ENCODE measurements at regions not wholly inside any gene's neighbourhood (a gene's known extent, or its start where the extent isn't known, plus 50 kb on each side); places are given as distances from the start of the nearest gene placed in this dataset.
"Not testable (repeated sequence)": the region's sequence is repeated elsewhere in the genome, so short reads cannot be mapped to it uniquely, and the experiment has no call there.

DNA sequence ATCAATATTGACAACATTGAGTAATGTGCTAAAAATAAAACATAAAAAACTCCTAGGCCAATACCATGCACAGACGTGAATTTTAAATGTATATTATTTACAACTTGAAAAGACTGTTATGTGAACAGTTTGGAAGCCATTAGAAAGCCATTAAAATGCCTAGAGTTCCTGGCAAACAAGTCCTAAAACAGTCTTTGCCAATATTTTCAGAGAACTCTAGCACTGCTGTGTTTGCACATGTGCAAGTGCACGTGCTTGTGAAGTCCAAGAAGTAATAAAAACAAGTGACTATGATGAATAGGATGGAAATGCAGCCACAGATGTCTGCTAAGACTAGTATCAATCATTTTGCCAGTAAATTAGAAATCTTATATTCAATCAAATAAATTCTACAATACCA, 1447.6 kb downstream of the GRIK2 start:
- no peaks in the 10 kb centered on the region for H3K9me3 ChIP-seq
- no peaks in the 10 kb centered on the region for H3K27me3 ChIP-seq
- no peak overlapping the region for H3K4me3 ChIP-seq (ENCODE audit: low read depth, low read length)
- H3K36me3 ChIP-seq, result no peaks in the 10 kb centered on the region
- no peaks in the 10 kb centered on the region; the same call in 1 of the 2 replicates for H3K4me1 ChIP-seq
- TF ChIP-seq, protein P1, sequence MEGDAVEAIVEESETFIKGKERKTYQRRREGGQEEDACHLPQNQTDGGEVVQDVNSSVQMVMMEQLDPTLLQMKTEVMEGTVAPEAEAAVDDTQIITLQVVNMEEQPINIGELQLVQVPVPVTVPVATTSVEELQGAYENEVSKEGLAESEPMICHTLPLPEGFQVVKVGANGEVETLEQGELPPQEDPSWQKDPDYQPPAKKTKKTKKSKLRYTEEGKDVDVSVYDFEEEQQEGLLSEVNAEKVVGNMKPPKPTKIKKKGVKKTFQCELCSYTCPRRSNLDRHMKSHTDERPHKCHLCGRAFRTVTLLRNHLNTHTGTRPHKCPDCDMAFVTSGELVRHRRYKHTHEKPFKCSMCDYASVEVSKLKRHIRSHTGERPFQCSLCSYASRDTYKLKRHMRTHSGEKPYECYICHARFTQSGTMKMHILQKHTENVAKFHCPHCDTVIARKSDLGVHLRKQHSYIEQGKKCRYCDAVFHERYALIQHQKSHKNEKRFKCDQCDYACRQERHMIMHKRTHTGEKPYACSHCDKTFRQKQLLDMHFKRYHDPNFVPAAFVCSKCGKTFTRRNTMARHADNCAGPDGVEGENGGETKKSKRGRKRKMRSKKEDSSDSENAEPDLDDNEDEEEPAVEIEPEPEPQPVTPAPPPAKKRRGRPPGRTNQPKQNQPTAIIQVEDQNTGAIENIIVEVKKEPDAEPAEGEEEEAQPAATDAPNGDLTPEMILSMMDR (IDR thresholded peaks at IDR 0.05; ENCODE audit: low read depth, low read length), result no peak
- no peak for DNase-seq

DNA sequence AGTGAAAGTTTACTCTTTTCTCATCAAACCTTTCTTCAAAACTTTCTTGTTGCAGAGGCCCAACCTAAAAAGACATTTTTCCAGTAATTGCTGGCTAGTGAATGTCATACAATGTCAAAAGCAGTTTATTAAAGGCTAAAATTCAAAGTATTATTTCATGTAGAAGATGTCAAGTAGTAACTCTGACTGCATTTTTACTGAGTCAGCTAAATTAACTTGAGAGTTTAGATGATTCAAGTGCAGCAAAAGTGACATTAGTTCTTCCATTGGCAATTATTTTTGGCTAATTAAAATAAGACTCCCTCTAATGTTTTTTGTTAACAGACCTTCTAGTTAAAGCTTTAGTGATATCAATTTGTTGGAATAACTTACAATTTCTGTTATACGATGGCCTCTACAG, 1438.5 kb downstream of the GRIK2 start:
- Histone ChIP-seq H3K27me3 (no peaks in the 10 kb centered on the region), H3K4me1 (no peaks in the 10 kb centered on the region), H3K4me3 (ENCODE audit: low read depth, low read length) (no peak overlapping the region), H3K9me3 (no peaks in the 10 kb centered on the region), H3K36me3 (no peaks in the 10 kb centered on the region)
- no peak for DNase-seq
- TF ChIP-seq, protein P1 (IDR thresholded peaks at IDR 0.05; ENCODE audit: low read depth, low read length), result no peak

DNA sequence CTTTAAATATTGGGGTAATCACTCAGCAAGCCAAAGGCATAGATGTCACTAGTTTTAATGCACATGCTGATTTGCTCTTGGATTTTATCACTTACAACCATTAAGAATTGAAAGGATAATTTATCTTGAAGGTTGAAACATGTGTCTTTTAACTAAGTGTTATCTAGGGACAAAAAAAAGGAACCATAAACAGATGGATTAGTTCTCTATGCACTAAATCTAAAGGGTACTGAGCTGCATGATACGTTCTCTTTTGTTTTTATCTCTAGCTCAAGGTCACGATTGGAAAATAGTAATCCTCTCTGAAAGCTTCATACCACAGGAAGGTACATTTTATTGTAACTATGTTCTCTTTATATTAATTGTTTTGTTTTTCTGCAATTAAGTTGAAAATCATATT, 1426.6 kb downstream of the GRIK2 start:
- Histone ChIP-seq H3K36me3 (no peaks in the 10 kb centered on the region), H3K4me1 (no peaks in the 10 kb centered on the region; the same call in 1 of the 2 replicates), H3K27me3 (no peaks in the 10 kb centered on the region), H3K4me3 (ENCODE audit: low read depth, low read length) (no peak overlapping the region), H3K9me3 (no peaks in the 10 kb centered on the region; the same call in none of the 2 replicates)
- TF ChIP-seq, protein P1 (IDR thresholded peaks at IDR 0.05; ENCODE audit: low read depth, low read length), result no peak
- no peak for DNase-seq

DNA sequence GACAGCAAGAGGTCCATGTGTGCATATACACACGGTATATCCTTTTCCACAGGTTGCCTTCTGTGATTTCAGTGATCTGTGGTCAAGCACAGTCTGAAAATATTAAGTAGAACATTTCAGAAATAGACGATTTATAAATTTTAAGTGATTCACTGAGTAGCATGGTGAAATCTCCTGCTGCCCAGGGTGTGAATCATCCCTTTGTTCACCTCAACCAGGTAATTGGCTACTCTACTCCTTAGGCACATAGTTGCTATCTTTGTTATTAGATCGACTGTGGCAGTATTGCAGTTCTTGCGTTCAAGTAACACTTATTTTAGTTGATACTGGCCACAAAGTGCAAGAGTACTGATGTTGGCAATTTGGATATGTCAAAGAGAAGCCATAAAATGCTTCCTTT, 1421.7 kb downstream of the GRIK2 start:
- no peaks in the 10 kb centered on the region for H3K9me3 ChIP-seq
- H3K4me3 ChIP-seq (ENCODE audit: low read depth, low read length), result no peak overlapping the region
- no peak for DNase-seq
- H3K4me1 ChIP-seq, result no peaks in the 10 kb centered on the region; the same call in 1 of the 2 replicates
- H3K36me3 ChIP-seq, result no peaks in the 10 kb centered on the region
- TF ChIP-seq, protein P1 (IDR thresholded peaks at IDR 0.05; ENCODE audit: low read depth, low read length), result no peak
- no peaks in the 10 kb centered on the region for H3K27me3 ChIP-seq

DNA sequence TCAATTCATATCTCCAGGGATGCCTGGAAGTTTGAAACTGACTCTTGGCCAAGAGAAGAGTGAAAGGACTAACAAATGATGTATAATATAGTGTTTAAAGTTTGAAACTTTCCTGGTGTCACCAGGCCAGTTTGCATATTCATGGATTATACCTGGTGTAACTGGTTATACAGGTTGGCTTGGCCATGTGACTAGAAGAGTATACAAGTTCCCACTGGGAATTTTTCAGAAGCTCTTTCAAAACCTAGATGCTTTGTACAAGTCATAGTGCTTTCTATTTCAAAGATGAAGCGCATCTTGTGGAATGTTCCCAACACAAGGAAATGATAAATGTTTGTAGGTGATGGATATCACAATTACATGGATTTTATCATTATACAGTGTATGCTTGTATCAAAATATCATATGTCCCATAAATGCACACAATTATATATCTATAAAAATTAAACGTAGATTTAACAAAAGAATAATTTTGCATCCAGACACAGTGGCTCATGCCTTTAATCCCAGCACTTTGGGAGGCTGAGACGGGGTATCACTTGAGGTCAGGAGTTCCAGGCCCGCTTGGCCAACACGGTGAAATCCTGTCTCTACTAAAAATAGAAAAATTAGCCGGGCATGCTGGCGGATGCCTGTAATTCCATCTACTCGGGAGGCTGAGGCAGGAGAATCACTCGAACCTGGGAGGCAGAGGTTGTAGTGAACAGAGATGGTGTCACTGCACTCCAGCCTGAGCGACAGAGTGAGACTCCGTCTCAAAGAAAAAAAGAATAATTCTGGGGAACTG, 1420.2 kb downstream of the GRIK2 start:
- Histone ChIP-seq H3K36me3 (no peaks in the 10 kb centered on the region), H3K27me3 (no peaks in the 10 kb centered on the region), H3K9me3 (no peaks in the 10 kb centered on the region), H3K4me1 (no peaks in the 10 kb centered on the region), H3K4me3 (ENCODE audit: low read depth, low read length) (no peak overlapping the region)
- TF ChIP-seq, protein P1 (IDR thresholded peaks at IDR 0.05; ENCODE audit: low read depth, low read length), result no peak
- no peak for DNase-seq

DNA sequence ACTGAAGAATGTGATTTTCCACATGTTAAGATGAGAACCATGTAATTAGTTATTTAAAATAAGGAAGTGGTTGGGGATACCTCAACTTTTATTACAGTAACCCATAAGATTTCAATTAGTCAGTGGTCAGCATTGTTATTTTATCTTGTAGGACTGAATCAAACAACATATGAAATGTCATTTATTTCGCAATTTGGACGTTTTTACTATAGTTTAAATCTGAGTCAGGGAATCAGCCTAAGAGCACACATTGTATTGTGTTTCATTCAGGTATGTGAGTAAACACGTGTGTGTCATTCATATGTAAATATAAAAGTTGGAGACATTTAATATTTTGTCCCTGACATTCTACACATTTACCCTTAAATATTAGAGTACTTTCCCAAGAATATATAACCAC, 1418.7 kb downstream of the GRIK2 start:
- no peak overlapping the region for H3K4me3 ChIP-seq (ENCODE audit: low read depth, low read length)
- H3K9me3 ChIP-seq, result no peaks in the 10 kb centered on the region
- DNase-seq, result no peak
- H3K4me1 ChIP-seq, result no peaks in the 10 kb centered on the region
- H3K27me3 ChIP-seq, result no peaks in the 10 kb centered on the region
- H3K36me3 ChIP-seq, result no peaks in the 10 kb centered on the region
- TF ChIP-seq, protein P1 (IDR thresholded peaks at IDR 0.05; ENCODE audit: low read depth, low read length), result no peak

DNA sequence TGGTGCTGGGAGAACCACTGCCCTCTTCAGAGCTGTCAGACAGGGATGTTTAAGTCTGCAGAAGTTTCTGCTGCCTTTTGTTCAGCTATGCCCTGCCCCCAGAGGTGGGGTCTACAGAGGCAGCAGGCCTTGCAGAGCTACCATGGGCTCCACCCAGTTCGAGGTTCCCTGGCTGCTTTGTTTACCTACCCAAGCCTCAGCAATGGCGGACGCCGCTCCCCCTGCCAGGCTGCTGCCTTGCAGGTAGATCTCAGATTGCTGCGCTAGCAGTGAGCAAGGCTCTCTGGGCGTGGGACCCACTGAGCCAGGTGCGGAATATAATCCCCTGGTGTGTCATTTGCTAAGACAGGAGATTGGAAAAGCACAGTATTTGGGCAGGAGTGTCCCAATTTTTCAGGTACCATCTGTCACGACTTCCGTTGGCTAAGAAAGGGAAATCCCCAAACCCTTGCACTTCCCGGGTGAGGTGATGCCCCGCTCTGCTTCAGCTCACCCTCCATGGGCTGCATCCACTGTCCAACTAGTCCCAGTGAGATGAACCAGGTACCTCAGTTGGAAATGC, 1415.5 kb downstream of the GRIK2 start:
- not testable (repeated sequence) for DNase-seq; H3K4me3 ChIP-seq (ENCODE audit: low read depth, low read length); H3K27me3 ChIP-seq; H3K4me1 ChIP-seq; H3K9me3 ChIP-seq; H3K36me3 ChIP-seq

Data from BE2C (cell line).